B cell (primary cell): ENCODE measurements at regions not wholly inside any gene's neighbourhood (a gene's known extent, or its start where the extent isn't known, plus 50 kb on each side); places are given as distances from the start of the nearest gene placed in this dataset.

Source experiments
- ATAC-seq: fragments of 200-7000 bp; cut with Tn5 transposase; one replicate; pipeline ENCODE4 v1.10.0; 2021; ENCODE audit warnings: low read depth, mild to moderate bottlenecking, moderate number of reproducible peaks, moderate library complexity
- CTCF ChIA-PET: fragments of 350-600 bp; sonication (Branson Sonifier 250); formaldehyde crosslinking; loops from one replicate; lab custom pipeline; 2021; ENCODE audit warnings: antibody characterized with exemption, inconsistent platforms; lab: Charles Lee
- POLR2A ChIA-PET: fragments of 350-600 bp; sonication (Branson Sonifier 250); formaldehyde crosslinking; loops from one replicate; lab custom pipeline; 2021; ENCODE audit warnings: antibody characterized with exemption; lab: Charles Lee
- DNase-seq: peaks from one replicate; pipeline ENCODE4 v3.0.0; 2013
- H2AFZ ChIP-seq: 2 replicates; pipeline ENCODE4 v1.6.1; 2012; ENCODE audit warnings: mild to moderate bottlenecking, low read depth, low read length; ENCODE audit not compliant: insufficient read depth, poor library complexity, severe bottlenecking
- H3K27ac ChIP-seq, 2 donors: 1 replicate in 1 of 2; 2 replicates in 1 of 2; pipeline ENCODE4 v1.5.1; 2012 to 2013; ENCODE audit warnings: low read length in 2 of 2, mild to moderate bottlenecking in 2 of 2, moderate library complexity in 1 of 2
- H3K27me3 ChIP-seq, 4 experiments: fragments of 200-600 bp in 1 of 4; sonication (generic) in 1 of 4; replicated peaks in 1 of 4; 1 replicate in 2 of 4; 2 replicates in 2 of 4; pipeline versions ENCODE4 v1.6.1 to v1.7.0; 2013 to 2016; ENCODE audit warnings: low read length in 3 of 4, mild to moderate bottlenecking in 2 of 4, mixed read lengths in 1 of 4, moderate library complexity in 1 of 4; ENCODE audit not compliant: insufficient read depth in 4 of 4, control insufficient read depth in 3 of 4; ENCODE audit errors: control extremely low read depth in 1 of 4
- H3K36me3 ChIP-seq, 2 experiments: replicated peaks in 1 of 2; 1 replicate in 1 of 2; 2 replicates in 1 of 2; pipeline versions ENCODE4 v1.6.1 to v1.7.1; 2013; ENCODE audit warnings: low read length in 1 of 2; ENCODE audit not compliant: insufficient read depth in 2 of 2, control insufficient read depth in 1 of 2; ENCODE audit errors: control extremely low read depth in 1 of 2, extremely low read depth in 1 of 2
- H3K4me1 ChIP-seq, 2 donors: fragments of 200-600 bp in 1 of 2; sonication (generic) in 1 of 2; 1 replicate in 1 of 2; 2 replicates in 1 of 2; pipeline versions ENCODE4 v1.5.1 to v1.6.1; 2013 to 2017; ENCODE audit warnings: low read length in 2 of 2; ENCODE audit not compliant: control insufficient read depth in 2 of 2, insufficient read depth in 2 of 2
- H3K4me2 ChIP-seq: replicated peaks from 2 replicates; pipeline ENCODE3; 2012; ENCODE audit warnings: mild to moderate bottlenecking, low read depth, low read length; ENCODE audit not compliant: poor library complexity, severe bottlenecking
- H3K4me3 ChIP-seq, 5 experiments: fragments of 200-600 bp in 1 of 5; sonication (generic) in 1 of 5; 1 replicate in 3 of 5; 2 replicates in 2 of 5; pipeline versions ENCODE4 v1.5.1 to v1.7.0; 2011 to 2016; ENCODE audit warnings: low read length in 4 of 5, mild to moderate bottlenecking in 4 of 5, low read depth in 2 of 5, control low read depth in 1 of 5, moderate library complexity in 1 of 5; ENCODE audit not compliant: insufficient read depth in 1 of 5; ENCODE audit errors: control extremely low read depth in 1 of 5, extremely low read depth in 1 of 5
- H3K79me2 ChIP-seq: fragments of 200-600 bp; sonication (generic); one replicate; pipeline ENCODE4 v1.6.0; 2016; ENCODE audit warnings: low read length; ENCODE audit not compliant: control insufficient read depth, insufficient read depth
- H3K9ac ChIP-seq: fragments of 200-600 bp; sonication (generic); 2 replicates; pipeline ENCODE4 v1.6.1; 2017; ENCODE audit warnings: mild to moderate bottlenecking, low read length, moderate library complexity
- H3K9me3 ChIP-seq, 3 donors: one replicate each; pipeline versions ENCODE4 v1.6.1 to v1.7.1; 2013; ENCODE audit warnings: low read length in 2 of 3; ENCODE audit not compliant: control insufficient read depth in 2 of 3, insufficient read depth in 1 of 3; ENCODE audit errors: control extremely low read depth in 1 of 3
- H4K20me1 ChIP-seq: 2 replicates; pipeline ENCODE4 v1.6.0; 2012; ENCODE audit warnings: mild to moderate bottlenecking, low read length; ENCODE audit not compliant: insufficient read depth, control insufficient read depth, poor library complexity, severe bottlenecking
- H3K27ac Mint-ChIP-seq: one replicate; pipeline ENCODE4 v1.8.0; 2021; ENCODE audit warnings: mixed read lengths
- H3K27me3 Mint-ChIP-seq: one replicate; pipeline ENCODE4 v1.8.0; 2021; ENCODE audit warnings: mixed read lengths
- H3K4me1 Mint-ChIP-seq: one replicate; pipeline ENCODE4 v1.8.0; 2021; ENCODE audit warnings: mixed read lengths
- H3K4me3 Mint-ChIP-seq: one replicate; pipeline ENCODE4 v1.8.0; 2021; ENCODE audit warnings: mixed read lengths
- H3K9me3 Mint-ChIP-seq: one replicate; pipeline ENCODE4 v1.8.0; 2022; ENCODE audit warnings: mixed read lengths; ENCODE audit not compliant: insufficient read depth
- CTCF ChIP-seq: fragments of 200-600 bp; IDR thresholded peaks from one replicate; pipeline ENCODE4 v1.8.0; 2022; ENCODE audit warnings: antibody characterized with exemption, mild to moderate bottlenecking
- EZH2 ChIP-seq: IDR thresholded peaks from 2 replicates; pipeline ENCODE4 v1.6.1; 2012; ENCODE audit warnings: borderline replicate concordance, low read depth, mild to moderate bottlenecking, moderate library complexity, low read length; ENCODE audit not compliant: insufficient read depth, poor library complexity, severe bottlenecking
- WGBS: methylation state at CpG from one replicate; pipeline ENCODE4 v1.1.5; 2013; ENCODE audit warnings: missing lambda C conversion rate; ENCODE audit not compliant: insufficient coverage; 5-methylcytosine and 5-hydroxymethylcytosine counted together
- intact Hi-C: fragments of 100-400 bp; cut with micrococcal nuclease; formaldehyde crosslinking; loops from one replicate; pipeline ENCODE4 v1.10.0; 2022

- Mint-ChIP-seq H3K27me3 (no peaks in the 10 kb centered on the region), H3K4me3 (no peak overlapping the region), H3K4me1 (no peaks in the 10 kb centered on the region), H3K27ac (no peak overlapping the region), H3K9me3 (no peaks in the 10 kb centered on the region)
- no CpG with 5 or more reads among the region's 4 CpGs for WGBS
- Histone ChIP-seq H3K9me3 (peaks cover 0 to 1% (median 0%) of the 10 kb centered on the region in 3 donors), H3K27ac (no peak overlapping the region), H3K9ac (no peak overlapping the region), H3K4me3 (no peak overlapping the region), H3K4me1 (no peaks in the 10 kb centered on the region), H3K79me2 (no peaks in the 10 kb centered on the region), H3K36me3 (no peaks in the 10 kb centered on the region), H2AFZ (no peak overlapping the region), H3K4me2 (no peak overlapping the region), H4K20me1 (no peaks in the 10 kb centered on the region), H3K27me3 (no peaks in the 10 kb centered on the region)
- ChIA-PET CTCF (no interaction called here), POLR2A (no interaction called here)
- no peak for TF ChIP-seq EZH2
- no peak for TF ChIP-seq CTCF
- ATAC-seq (no peak), DNase-seq (no peak)
- intact Hi-C loops: no loop called here
Measured at GRCh38 chr3:165513715-165514701, 317.8 kb upstream of the SLITRK3 start.

- no peaks in the 10 kb centered on the region for H3K4me1 ChIP-seq
- H3K4me3 Mint-ChIP-seq: no peak overlapping the region
- peaks cover 0 to 7% (median 0%) of the 10 kb centered on the region in 3 donors for H3K9me3 ChIP-seq
- no peaks in the 10 kb centered on the region for H3K4me1 Mint-ChIP-seq
- ChIA-PET POLR2A (no interaction called here), CTCF (no interaction called here)
- H3K4me3 ChIP-seq: no peak overlapping the region
- peaks cover 19% of the 10 kb centered on the region for H3K9me3 Mint-ChIP-seq
- H4K20me1 ChIP-seq: no peaks in the 10 kb centered on the region
- H3K79me2 ChIP-seq: no peaks in the 10 kb centered on the region
- TF ChIP-seq CTCF (no peak), EZH2 (no peak)
- H3K4me2 ChIP-seq: no peak overlapping the region
- no CpG with 5 or more reads among the region's 3 CpGs for WGBS
- ATAC-seq: no peak
- H2AFZ ChIP-seq: no peak overlapping the region
- H3K27me3 Mint-ChIP-seq: no peaks in the 10 kb centered on the region
- H3K9ac ChIP-seq: no peak overlapping the region
- no peak for DNase-seq
- no peak overlapping the region for H3K27ac ChIP-seq
- no peak overlapping the region for H3K27ac Mint-ChIP-seq
- no peaks in the 10 kb centered on the region for H3K27me3 ChIP-seq
- intact Hi-C loops: no loop called here
- no peaks in the 10 kb centered on the region for H3K36me3 ChIP-seq
Measured at GRCh38 chr3:165507576-165507975, 311.4 kb upstream of the SLITRK3 start.
